ENCODE measurements at regions not wholly inside any gene's neighbourhood (a gene's known extent, or its start where the extent isn't known, plus 50 kb on each side); places are given as distances from the start of the nearest gene placed in this dataset.

DNA sequence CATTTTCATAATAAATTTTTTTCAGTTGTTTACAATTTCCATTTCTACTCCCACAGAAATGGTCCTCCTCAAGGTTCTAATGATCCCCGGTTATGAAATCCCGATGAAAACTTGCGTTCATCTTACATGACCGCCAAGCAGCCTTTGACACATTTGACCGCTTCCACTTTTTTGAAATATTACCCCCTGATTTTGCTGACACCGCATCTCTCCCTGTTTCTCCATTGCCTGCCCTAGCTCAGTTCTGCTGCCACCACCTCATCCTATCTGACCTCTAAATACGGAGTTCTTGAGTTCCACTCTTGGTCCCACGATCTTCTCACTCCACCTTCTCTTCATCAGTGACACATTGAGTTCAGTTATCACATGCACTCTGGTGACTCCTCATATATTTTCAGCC is 74.1 kb downstream of the SLC35B3 start:
- Histone ChIP-seq H3K9me3 (no peaks in the 10 kb centered on the region), H3K36me3 (no peaks in the 10 kb centered on the region), H3K27ac (no peak overlapping the region), H3K4me1 (no peaks in the 10 kb centered on the region), H3K27me3 (no peaks in the 10 kb centered on the region), H3K4me3 (no peak overlapping the region)
- no peak for TF ChIP-seq POLR2AphosphoS5 (IDR thresholded peaks at IDR 0.05)
- TF ChIP-seq EP300 (IDR thresholded peaks at IDR 0.05) = no peak
- TF ChIP-seq, protein P1, sequence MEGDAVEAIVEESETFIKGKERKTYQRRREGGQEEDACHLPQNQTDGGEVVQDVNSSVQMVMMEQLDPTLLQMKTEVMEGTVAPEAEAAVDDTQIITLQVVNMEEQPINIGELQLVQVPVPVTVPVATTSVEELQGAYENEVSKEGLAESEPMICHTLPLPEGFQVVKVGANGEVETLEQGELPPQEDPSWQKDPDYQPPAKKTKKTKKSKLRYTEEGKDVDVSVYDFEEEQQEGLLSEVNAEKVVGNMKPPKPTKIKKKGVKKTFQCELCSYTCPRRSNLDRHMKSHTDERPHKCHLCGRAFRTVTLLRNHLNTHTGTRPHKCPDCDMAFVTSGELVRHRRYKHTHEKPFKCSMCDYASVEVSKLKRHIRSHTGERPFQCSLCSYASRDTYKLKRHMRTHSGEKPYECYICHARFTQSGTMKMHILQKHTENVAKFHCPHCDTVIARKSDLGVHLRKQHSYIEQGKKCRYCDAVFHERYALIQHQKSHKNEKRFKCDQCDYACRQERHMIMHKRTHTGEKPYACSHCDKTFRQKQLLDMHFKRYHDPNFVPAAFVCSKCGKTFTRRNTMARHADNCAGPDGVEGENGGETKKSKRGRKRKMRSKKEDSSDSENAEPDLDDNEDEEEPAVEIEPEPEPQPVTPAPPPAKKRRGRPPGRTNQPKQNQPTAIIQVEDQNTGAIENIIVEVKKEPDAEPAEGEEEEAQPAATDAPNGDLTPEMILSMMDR (IDR thresholded peaks at IDR 0.05) = no peak
- TF ChIP-seq POLR2A (IDR thresholded peaks at IDR 0.05) = no peak
- DNase-seq = no peak
- intact Hi-C loops (cut with DNase I; ENCODE audit: low total_unique reads) = no loop called here
- WGBS, 5 donors = 92 to 97% (median 94%) methylated on average over 8 of the region's 8 CpGs

DNA sequence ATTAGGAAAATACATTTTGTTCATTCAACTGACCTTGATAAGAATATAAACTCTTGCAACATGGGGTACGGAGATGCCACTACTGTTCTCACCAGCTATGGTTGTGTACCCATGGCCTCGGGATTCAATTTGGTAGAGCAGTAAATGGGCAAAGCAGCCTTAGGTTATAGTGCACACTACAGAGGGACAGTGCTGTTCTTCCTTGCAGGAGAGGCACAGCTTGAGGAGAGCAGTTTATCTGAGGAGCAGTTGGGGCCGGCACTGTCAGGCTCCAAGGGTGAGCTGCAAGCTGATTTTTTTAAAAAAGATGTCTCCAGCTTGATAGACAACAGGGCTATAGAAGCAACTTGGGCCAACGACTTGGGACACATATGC is 82.4 kb downstream of the SLC35B3 start:
- intact Hi-C loops (cut with DNase I; ENCODE audit: low total_unique reads) = no loop called here
- WGBS, 5 donors = 70 to 86% (median 78%) methylated on average over 4 of the region's 4 CpGs
- no peaks in the 10 kb centered on the region for H3K36me3 ChIP-seq
- no peaks in the 10 kb centered on the region for H3K4me1 ChIP-seq
- no peaks in the 10 kb centered on the region for H3K9me3 ChIP-seq
- TF ChIP-seq POLR2A (IDR thresholded peaks at IDR 0.05) (no peak), EP300 (IDR thresholded peaks at IDR 0.05) (no peak), POLR2AphosphoS5 (IDR thresholded peaks at IDR 0.05) (no peak)
- TF ChIP-seq, protein P1 (IDR thresholded peaks at IDR 0.05) = no peak
- no peak overlapping the region for H3K4me3 ChIP-seq
- no peaks in the 10 kb centered on the region for H3K27me3 ChIP-seq
- H3K27ac ChIP-seq = no peak overlapping the region
- DNase-seq = no peak

DNA sequence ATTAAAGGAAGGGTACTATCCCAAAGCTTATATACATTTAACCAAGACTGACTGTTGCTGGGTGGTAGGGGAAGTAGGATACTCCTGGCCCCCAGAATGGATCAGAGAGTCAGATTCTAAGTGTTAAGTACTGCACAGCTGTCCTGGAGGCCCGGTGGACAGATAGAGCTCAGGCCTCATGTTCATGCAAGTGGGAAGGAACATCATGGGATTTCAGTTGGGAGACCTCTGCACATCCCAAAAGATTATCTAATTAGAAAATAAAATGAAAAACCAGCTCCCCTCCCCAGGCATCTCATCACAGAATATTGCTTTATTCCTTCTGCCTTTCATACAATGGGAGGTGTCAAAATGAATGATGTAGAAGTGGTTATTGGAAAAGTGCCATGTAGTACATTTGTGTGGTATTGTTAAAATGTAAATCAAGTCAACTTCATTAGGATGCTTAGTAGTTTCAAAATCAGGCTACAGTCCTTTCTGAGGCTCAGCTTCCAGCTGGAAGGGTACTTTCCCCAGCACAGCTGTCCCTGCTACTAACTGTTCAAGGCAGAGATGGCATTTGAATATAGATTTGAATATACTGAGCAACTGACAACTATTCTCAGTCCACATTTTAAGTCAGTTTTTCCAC is 82.9 kb downstream of the SLC35B3 start:
- DNase-seq = no peak
- H3K9me3 ChIP-seq = no peaks in the 10 kb centered on the region
- 79 to 91% (median 83%) methylated on average over 1 of the region's 1 CpG for WGBS, 5 donors
- H3K4me3 ChIP-seq = no peak overlapping the region
- no peaks in the 10 kb centered on the region for H3K36me3 ChIP-seq
- no peaks in the 10 kb centered on the region for H3K4me1 ChIP-seq
- H3K27me3 ChIP-seq = no peaks in the 10 kb centered on the region
- TF ChIP-seq POLR2AphosphoS5 (IDR thresholded peaks at IDR 0.05) (no peak), EP300 (IDR thresholded peaks at IDR 0.05) (no peak), POLR2A (IDR thresholded peaks at IDR 0.05) (no peak)
- TF ChIP-seq, protein P1 (IDR thresholded peaks at IDR 0.05) = no peak
- no peak overlapping the region for H3K27ac ChIP-seq
- intact Hi-C loops (cut with DNase I; ENCODE audit: low total_unique reads) = no loop called here

DNA sequence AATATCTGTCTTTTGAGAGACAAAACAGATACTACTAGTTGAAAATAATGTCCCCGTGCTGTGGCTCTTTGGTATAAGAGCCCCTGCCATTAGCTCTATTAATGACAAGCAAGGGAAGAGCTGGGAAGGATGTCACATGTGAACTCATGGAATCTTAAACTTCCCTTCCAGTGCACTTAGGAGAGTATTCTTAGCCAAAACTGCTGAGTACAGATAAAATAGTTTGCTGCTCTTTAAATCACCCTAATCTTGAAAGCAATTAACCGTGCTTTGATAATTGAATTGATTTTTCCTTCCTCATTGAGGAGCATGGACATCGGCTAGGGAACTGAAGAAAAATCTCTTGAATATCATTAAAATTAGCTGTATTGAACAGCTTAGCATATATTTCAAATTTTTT is 91.7 kb downstream of the SLC35B3 start:
- Histone ChIP-seq H3K4me3 (no peak overlapping the region), H3K9me3 (peaks cover 0 to 11% (median 8%) of the 10 kb centered on the region in 4 donors), H3K4me1 (no peaks in the 10 kb centered on the region), H3K27ac (no peak overlapping the region), H3K27me3 (no peaks in the 10 kb centered on the region), H3K36me3 (no peaks in the 10 kb centered on the region)
- no peak for DNase-seq
- WGBS, 5 donors = 55 to 80% (median 65%) methylated on average over 3 of the region's 3 CpGs
- TF ChIP-seq EP300 (IDR thresholded peaks at IDR 0.05) (no peak), POLR2AphosphoS5 (IDR thresholded peaks at IDR 0.05) (no peak), POLR2A (IDR thresholded peaks at IDR 0.05) (no peak)
- TF ChIP-seq, protein P1 (IDR thresholded peaks at IDR 0.05) = no peak
- intact Hi-C loops (cut with DNase I; ENCODE audit: low total_unique reads) = no loop called here
